NCI-H82 treated with DMSO at 0.1 percent for 48 hours (cell line): ENCODE measurements at regions not wholly inside any gene's neighbourhood (a gene's known extent, or its start where the extent isn't known, plus 50 kb on each side); places are given as distances from the start of the nearest gene placed in this dataset.
A peak's percentile ranks its signal among the peaks of the same experiment; 100 is the strongest.
"Not testable (repeated sequence)": the region's sequence is repeated elsewhere in the genome, so short reads cannot be mapped to it uniquely, and the experiment has no call there.

Source experiments
- DNase-seq: peaks from one replicate; lab custom pipeline; 2025; ENCODE audit not compliant: unreplicated experiment; lab: John Stamatoyannopoulos, UW

DNA sequence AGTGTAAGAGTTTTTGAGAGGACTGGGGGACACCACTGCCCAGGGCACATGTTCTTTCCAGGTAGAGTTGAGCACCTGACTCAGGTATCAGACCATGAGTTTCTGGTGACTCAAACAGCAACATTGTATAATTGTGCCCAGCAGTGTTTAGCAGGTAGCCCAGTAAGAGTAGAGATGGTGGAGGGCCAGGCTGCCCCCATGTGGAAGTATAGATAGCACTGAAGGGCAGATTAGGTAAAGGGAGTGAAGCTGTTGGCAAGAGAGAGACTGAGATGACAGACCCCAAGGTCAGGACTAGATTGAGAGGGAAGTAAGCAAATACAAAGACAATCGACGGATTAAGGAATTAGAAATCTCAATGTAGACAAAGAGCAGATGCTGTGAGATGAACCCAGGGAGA is 74.6 kb downstream of the TRIM42 start:
- no peak for DNase-seq

DNA sequence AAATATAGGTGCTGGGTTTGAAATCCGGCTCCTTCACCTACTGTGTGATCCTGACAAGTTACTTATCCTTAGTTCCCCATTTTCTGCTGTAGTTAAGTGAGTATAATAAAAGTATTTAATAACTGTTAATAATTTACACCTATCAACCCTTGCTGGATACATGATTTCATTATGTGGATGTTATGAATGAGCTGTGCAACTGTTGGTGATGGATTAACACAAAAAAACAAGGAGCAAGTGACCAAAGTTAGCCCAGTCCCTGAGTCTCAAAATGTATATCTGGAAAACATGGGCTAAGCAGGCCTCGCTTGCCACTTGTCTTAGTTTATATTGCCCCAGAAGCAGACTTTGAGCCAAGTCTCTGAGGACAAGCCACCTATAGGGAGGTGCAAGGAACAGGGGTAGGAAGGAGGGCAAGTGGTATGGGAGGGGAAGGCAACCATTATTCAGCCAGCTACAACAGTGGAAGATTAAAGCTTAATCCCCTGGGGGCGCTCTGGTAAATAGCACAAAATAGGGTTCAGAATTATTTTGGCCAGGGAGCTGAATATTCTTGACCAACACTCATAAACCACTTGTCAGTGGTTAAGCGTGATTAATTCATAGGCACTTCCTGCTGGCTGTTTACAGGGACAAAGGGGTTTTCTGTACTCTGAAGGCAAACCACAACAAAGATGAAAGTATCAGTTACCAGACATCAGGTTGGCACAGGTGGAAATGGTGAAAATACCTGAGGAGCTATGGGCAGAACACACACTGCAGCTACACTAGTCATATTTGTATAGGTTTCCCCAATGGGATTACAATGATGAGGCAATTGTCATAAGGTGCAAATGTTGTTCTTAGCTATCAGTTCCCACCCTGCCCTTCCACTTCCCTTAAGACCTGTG is 76.2 kb downstream of the TRIM42 start:
- no peak for DNase-seq

DNA sequence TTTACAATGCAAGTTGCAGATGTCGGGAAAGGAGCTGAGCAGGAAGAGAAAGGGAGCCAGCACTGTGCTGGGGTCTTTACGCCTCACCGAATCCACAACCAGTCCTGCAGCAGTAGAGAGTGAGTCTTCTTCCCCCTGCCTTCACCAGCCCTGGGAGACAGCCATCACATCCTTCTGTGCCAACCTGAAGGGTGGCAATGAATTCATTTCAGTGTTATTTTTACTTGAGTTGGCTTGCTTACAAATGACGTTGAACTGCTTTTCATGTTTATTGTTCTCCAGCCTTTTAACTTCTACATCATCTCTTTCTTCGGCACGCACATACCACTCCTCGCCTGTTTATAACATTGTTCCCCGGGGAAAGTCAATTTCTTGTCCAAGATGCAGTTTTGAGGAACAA is 77.1 kb downstream of the TRIM42 start:
- no peak for DNase-seq

DNA sequence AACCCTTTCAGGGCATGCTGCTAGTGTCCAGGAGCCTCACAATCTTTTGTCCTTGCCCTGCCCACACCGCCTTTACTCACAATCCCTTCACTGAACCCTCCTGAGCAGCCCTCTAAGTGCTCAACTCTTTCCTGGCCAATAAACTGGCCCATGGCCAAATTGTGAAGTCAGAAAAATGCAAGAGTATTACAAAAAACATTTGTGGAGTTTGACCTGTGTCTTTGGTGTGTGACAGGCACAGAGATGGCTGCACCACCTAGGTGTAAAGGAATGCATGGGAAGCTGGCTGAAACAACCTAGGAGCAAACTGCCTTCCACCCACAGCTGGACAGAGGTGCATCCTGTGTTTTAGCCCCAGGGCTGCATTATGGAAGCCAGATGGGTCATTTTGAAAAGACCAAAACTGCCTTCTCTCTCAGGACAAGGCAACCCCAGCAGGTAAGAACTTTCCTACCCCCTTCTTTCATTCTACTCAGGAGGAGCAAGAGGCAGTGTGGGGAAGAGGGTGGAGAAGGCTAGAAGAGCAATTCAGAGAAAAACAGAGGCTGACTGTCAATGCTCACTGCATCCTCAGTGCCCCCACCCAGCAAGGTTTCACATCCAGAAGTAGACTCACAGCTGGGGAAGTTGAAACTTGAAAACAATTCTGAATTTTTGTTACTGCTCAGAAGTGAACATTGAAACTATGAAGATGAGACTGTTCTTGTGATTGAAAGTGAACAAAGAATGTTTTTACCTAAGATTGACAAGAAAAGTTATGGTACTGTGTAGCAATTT is 78.6 kb downstream of the TRIM42 start:
- DNase-seq = no peak

DNA sequence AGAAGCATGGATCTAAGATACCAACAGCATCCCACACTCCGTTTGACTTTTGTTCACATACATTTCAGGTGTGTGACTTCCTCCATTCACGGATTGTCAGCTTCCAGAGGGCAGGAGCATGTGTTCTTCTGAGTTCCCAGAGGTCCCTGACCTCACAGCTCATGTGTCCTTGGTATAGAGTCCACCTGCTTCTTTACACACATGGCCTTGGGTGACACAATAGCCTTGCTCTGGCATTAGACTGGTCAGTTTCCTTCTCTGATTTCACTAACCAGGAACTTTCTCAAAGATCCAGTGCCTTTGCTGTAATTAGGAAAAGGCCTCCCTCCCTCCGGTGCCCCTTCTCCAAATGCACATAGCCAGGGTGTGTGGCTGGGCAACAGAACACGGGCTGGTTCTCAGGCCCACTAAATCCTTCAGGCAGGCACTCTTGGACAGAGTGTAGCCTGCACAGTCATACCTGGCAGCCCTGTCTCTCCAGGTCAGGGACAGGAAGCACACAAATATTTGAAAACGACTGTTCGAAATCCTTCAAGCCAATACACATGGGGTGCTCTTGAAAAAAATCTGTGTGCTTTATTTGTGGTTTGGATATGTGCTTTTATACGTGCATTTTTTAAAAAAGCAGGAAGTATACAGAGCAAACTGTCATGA is 81.1 kb downstream of the TRIM42 start:
- DNase-seq = no peak

DNA sequence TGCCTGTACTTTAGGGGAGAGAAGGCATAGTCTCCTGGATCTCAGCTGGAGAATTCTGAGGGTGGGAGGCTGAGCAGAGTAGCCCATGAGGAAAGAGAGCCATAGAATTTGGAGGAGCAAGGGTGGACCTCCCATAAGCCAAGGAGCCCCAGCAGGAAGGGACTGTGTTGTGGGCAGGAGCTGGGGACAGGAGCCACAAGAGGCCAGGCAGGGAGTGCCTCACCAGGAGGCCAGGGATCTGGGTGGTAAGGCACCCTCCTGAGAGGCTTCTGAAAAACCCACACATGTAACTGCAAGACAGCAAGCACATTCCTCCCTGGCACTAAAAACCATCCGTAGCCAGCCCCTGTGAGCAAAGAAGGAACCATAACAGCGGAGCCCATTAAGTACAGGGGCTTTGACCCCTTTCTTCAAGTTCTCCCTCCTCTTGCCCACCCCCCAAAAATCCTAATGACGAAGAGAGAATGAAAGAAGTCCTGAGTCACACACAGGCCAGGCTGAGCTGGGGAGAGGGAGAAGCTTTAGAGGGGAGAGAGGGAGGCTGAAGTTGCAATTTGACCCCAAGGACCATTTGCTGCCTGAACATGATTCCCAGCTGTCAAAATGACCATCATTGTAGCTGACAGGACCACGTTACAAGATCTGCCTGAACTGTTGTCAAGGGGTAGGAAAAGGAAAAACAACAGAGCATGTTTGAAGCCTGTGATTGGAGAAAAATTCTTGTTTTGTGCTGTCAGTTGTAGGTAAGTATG is 82.6 kb downstream of the TRIM42 start:
- DNase-seq = no peak

DNA sequence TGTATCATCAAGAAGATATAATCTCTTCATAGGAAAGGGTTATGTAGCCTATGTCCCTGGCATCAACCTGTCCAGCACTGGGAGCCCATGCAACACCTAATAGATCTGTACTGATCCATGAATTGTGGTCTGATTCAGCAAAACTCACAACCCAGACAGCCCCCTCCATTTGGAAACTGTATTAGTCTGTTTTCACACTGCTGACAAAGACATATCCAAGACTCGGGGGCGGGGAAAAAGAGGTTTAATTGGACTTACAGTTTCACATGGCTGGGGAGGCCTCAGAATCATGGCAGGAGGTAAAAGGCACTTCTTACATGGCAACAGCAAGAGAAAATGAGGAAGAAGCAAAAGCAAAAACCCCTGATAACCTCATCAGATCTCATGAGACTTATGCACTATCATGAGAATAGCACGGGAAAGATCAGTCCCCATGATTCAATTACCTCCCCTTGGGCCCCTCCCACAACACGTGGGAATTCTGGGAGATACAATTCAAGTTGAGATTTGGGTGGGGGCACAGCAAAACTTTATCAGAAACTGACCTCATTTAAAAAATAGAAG is 83.3 kb downstream of the TRIM42 start:
- no peak for DNase-seq

DNA sequence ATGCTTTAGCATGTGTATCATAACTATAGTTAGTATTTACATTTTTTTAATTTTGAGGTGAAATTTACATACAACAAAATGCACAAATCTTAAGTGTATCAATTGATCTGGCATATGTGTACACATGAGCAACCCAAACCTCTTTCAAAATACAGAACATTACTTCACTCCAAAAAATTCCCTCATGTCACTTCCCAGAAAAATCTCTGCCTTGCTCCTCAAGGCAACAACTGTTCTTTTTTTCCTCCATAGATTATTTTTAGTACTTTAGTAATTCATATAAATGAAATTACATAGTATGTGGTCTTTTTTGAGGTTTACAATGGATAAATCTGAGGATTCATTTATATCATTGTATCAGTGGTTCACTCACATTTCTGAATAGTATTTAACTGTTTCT is 84.9 kb downstream of the TRIM42 start:
- no peak for DNase-seq

DNA sequence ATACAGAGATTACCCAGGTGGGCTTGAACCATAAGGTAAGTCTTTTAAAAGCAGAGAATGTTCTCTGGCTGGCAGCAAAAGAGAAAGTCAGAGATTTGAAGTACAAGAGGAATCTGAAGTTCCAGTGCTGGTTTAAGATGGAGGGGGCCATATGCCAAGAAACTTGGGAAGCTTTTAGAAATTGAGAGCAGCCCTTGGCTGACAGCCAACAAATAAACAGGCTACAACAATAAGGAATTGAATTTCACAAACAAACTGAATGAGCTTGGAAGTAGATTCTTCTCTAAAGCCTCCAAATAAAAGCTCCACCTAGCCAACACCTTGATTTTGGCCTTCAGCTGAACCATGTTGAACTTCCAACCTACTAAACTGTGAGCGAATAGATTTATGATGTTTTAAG is 85.7 kb downstream of the TRIM42 start:
- peak; percentile 49 for DNase-seq

DNA sequence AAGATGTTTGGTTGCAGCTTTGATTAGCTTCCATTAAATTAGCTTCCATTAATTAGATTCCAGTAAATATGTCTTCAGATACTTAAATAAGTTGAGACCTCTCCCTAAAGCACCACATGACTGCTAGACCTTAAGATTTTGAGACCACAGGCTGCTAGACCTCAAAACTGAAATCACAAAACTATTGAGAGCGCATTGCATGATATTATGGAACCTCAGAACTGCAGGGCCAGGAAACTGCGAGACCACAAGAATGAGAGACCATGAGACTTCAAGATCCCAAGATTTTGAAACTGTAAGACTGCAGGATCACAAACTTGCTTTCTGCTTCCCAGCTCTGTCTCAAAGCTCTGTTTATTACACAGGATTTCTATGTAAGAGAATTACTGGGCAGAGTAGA is 87.4 kb downstream of the TRIM42 start:
- no peak for DNase-seq

DNA sequence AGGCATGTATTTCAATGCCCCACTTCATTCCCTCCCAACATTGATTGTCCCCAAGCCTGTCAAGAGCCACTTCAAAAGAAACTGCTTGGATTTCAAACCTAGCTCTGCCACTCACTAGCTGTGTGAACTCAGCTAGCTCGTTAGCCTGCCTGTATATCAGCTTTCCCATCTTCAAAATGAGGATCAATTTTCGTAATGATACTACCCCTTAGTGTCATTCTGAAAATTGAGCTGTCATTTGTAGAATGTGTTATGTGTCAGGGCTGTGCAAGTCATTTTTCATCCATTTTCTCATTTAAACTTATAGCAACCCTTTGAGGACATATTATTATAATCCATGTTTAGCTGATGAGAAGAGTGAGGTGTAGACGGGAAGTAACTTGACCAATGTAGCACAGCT is 88.6 kb downstream of the TRIM42 start:
- no peak for DNase-seq

DNA sequence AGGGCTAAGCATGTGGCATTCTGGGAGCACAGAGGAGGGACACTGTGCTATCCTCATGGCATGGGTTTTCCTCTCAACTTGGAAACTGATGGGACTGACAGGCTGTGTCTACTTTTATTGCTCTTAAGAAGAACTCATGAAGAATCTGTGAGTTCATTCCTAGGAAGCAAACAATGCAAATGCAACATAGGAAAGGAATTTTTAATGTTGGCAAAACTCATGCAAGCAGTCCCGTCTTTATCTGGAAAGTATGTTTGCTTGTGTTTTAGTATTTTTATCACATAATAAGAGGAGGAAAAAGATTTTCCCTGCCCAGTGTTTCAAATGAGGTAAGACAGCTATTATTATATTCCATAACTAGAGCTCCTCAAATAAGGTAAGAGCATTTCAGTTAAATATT is 89.7 kb downstream of the TRIM42 start:
- no peak for DNase-seq

DNA sequence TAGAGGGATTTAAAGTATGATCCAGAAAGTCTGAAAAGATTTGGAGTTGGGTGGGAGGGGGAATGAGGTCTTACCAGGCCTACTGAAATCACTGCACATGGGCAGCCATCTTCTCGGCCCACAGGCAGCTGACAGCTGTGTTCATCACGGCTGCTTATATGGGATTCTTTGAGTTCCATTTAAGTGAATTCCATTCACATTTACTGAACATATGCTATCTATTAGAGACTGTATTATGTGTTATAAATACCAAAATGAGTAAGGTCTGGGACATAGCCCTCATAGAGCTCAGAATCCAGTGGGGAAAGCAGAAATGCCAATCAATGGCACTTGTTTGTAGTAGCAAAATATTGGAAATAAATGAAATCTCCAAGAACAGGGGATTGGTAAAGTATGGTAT is 91.1 kb downstream of the TRIM42 start:
- no peak for DNase-seq

DNA sequence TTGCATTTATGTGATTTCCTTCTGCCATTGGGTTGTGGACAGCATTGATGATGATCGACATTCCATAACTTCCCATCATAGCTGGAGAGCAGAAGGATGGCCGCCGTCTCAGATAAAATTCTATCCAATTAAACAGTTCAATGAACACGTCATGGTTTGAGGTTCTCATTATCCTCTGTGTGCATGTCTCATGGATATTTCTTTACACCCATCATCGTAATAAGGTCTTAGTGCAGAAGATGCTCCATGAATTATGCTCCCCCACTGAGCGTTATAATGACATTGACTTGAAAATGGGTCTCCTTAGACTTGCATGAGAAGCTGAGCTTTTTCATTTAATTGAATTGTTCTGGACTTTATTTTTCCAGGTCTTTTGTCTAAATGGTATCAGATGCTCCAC is 92.1 kb downstream of the TRIM42 start:
- DNase-seq = no peak

DNA sequence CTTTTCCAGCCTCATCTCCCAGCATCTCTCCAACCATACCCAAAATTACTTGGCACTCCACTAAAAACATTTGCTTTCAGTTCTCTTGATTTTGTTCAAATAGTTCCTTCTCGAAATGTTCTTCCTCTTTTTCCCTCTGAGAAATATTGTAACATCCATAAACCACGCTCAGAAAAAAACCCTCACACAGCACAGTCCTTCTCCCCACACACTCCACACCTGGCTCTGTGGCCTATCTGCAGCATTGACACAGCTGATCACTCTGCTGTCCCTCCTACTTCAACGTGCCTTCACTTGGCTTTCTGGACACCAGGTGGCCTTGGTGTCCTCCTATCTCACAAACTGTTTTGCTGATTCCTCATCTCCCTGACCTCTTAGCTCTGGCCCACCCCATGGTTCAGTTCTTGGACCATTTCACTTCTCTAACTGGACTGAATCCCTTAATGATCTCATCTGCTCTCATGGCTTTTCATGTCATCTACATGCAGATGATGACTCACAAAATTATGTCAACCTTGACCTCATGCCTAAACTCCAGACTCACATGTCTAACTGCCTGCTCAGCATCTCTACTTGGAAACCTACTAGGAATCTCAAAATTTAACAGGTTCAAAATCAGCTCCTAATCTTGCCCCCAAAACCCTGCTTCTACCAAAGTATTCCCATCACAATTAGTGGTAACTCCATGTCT is 93.3 kb downstream of the TRIM42 start:
- no peak for DNase-seq

DNA sequence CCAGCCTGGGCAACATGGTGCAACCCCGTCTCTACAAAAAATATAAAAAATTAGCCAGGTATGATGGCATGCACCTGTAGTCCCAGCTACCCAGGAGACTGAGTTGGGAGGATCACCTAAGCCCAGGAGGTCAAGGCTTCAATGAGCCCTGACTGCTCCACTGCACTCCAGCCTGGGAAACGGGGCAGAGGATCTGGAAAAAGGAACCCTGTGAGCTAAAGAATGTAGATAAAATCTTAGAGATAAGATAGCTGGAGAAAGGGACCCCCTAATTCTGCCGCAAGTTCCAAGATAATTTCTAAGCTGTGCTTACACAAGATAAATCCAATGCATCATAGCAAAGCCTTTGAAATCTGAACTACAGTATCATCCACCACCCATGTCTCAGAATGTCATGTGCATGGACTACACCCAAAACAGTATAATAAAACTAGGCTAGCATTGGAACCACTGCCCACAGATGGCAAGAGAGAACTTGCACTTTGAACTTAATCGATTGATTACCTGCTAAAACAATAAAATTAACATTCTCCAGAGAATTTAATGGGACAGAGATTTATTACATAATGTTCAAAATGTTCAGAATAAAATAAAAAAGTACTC is 99.9 kb downstream of the TRIM42 start:
- DNase-seq = no peak

DNA sequence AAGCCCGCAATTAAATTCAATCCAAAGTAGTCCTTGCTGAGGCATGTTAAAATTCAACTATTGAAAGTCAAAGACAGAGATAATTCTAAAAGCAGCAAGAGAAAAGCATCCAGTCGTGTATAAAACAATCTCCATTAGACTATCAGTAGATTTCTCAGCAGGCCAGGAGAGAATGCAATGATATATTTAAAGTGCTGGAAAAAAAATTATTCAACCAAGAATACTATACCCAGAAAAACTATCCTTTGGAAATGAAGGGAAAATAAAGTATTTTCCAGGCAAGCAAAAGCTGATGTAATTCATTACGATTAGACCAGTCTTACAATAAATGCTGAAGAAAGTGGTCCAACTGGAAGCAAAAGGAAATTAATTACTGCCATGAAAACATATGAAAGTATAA is 113.5 kb downstream of the TRIM42 start:
- DNase-seq = no peak

DNA sequence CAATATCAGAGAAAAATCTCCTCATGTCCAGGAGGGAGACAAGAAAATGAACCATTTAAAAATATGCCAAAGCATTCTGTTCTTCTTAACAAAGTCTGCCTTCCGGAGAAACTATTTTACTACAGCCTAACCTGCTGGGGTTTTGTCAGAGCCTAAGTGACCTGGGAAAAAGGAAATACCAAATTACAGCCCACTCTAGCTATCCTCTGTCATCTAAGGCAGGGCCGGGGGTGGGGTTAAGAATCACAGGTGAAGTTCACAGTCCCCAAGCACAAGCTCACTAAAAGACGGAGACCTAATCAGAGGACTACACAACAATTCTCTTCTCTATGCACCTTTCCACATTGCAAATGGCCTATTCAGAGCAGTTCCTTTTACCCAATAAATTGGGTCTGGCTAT is 116.6 kb downstream of the TRIM42 start:
- DNase-seq = no peak

DNA sequence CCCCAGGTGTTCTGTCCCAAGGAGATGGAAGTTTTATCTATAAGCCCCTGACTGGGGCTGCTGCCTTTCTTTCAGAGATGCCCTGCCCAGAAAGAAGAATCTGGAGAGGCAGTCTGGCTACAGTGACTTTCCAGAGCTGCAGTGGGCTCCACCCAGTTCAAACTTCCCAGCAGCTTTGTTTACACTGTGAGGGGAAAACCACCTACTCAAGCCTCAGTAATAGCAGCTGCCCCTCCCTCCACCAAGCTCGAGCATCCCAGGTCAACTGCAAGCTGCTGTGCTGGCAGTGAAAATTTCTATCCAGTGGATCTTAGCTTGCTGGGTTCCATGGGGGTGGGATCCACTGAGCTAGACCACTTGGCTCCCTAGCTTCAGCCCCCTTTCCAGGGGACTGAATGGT is 125.0 kb downstream of the TRIM42 start:
- DNase-seq = not testable (repeated sequence)

DNA sequence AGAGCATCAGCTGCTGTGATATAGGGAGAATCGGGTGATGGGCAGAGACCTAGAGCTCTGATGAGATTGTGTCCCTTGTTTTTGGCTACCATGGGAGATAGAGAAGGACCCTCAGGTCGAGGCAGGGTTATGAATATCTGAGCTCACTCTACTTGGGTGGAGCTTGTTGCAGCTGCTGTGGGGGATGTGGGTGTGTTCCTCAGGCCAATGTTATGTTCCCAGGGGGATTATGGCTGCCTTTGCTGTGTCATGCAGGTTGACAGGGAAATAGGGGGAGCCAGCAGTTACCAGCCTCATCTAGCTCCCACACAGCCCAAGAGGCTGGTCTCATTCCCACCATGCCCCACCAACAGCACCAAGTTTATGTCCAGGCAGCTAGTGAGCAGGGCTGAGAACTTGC is 131.5 kb downstream of the TRIM42 start:
- DNase-seq = no peak
